AG10803 (cell line): ENCODE measurements at regions not wholly inside any gene's neighbourhood (a gene's known extent, or its start where the extent isn't known, plus 50 kb on each side); places are given as distances from the start of the nearest gene placed in this dataset.

Source experiments
- DNase-seq: peaks from one replicate; pipeline ENCODE4 v3.0.0; 2010; ENCODE audit warnings: low read depth
- H3K4me3 ChIP-seq: 2 replicates; pipeline ENCODE4 v1.5.1; 2011; ENCODE audit warnings: mild to moderate bottlenecking, low read length, control low read depth
- CTCF ChIP-seq: conservative IDR thresholded peaks from 2 replicates; pipeline ENCODE4 v1.5.1; 2011; ENCODE audit warnings: mild to moderate bottlenecking, low read length, control low read depth, inconsistent platforms

GRCh38 chr4:129903861-129904260 lies 807.9 kb downstream of the C4orf33 start:
- H3K4me3 ChIP-seq, result no peak overlapping the region
- DNase-seq, result no peak
- no peak for TF ChIP-seq CTCF

GRCh38 chr4:129905256-129905655 lies 809.3 kb downstream of the C4orf33 start:
- no peak for DNase-seq
- H3K4me3 ChIP-seq, result no peak overlapping the region
- TF ChIP-seq CTCF, result no peak

- H3K4me3 ChIP-seq, result no peak overlapping the region
- no peak for TF ChIP-seq CTCF
- DNase-seq, result no peak
These were observed 812.2 kb downstream of the C4orf33 start for GRCh38 chr4:129908117-129908516.

GRCh38 chr4:129916991-129917390 lies 821.0 kb downstream of the C4orf33 start:
- no peak for DNase-seq
- TF ChIP-seq CTCF, result no peak
- H3K4me3 ChIP-seq, result no peak overlapping the region

- DNase-seq, result no peak
- no peak for TF ChIP-seq CTCF
- no peak overlapping the region for H3K4me3 ChIP-seq
These were observed 821.7 kb downstream of the C4orf33 start for GRCh38 chr4:129917651-129918050.

GRCh38 chr4:129926936-129927335 lies 831.0 kb downstream of the C4orf33 start:
- H3K4me3 ChIP-seq, result no peak overlapping the region
- no peak for TF ChIP-seq CTCF
- DNase-seq, result no peak

- no peak for TF ChIP-seq CTCF
- no peak for DNase-seq
- no peak overlapping the region for H3K4me3 ChIP-seq
These were observed 833.1 kb downstream of the C4orf33 start for GRCh38 chr4:129929052-129929451.
